ENCODE measurements at regions not wholly inside any gene's neighbourhood (a gene's known extent, or its start where the extent isn't known, plus 50 kb on each side); places are given as distances from the start of the nearest gene placed in this dataset.

GRCh38 chr12:115806000-115806399 lies 471.5 kb downstream of the MED13L start:
- TF ChIP-seq YY1 (IDR thresholded peaks at IDR 0.05; ENCODE audit: extremely low read depth, insufficient replicate concordance, low read depth, low read length), result no peak
- no peak for TF ChIP-seq CTCF (IDR thresholded peaks at IDR 0.05 in 2 of 3, conservative IDR thresholded peaks at IDR 0.05 in 1 of 3; ENCODE audit: borderline replicate concordance in 1 of 3, insufficient read depth in 1 of 3, low read depth in 2 of 3, low read length in 2 of 3)
- no peak for TF ChIP-seq POLR2AphosphoS5 (IDR thresholded peaks at IDR 0.05; ENCODE audit: low read depth, low read length)
- no peak for TF ChIP-seq ELF1 (IDR thresholded peaks at IDR 0.05; ENCODE audit: borderline replicate concordance, low read depth)
- no peak for TF ChIP-seq POLR2A (IDR thresholded peaks at IDR 0.05; ENCODE audit: borderline replicate concordance, extremely low read depth, insufficient read depth, insufficient read length)
- no peak for TF ChIP-seq REST (IDR thresholded peaks at IDR 0.05; ENCODE audit: low read depth)
- no peak for TF ChIP-seq JUND (IDR thresholded peaks at IDR 0.05)
- TF ChIP-seq ZBTB33 (IDR thresholded peaks at IDR 0.05; ENCODE audit: extremely low read depth, insufficient replicate concordance, low read length), result no peak
- no peak for TF ChIP-seq MAX (IDR thresholded peaks at IDR 0.05)
- TF ChIP-seq EGR1 (IDR thresholded peaks at IDR 0.05; ENCODE audit: low read depth), result no peak
- TF ChIP-seq CEBPB (IDR thresholded peaks at IDR 0.05; ENCODE audit: low read depth), result no peak

Measured in HCT116 (cell line).